ENCODE measurements at regions not wholly inside any gene's neighbourhood (a gene's known extent, or its start where the extent isn't known, plus 50 kb on each side); places are given as distances from the start of the nearest gene placed in this dataset.

- DNase-seq (ENCODE audit: low read depth): no peak
Measured at GRCh38 chr20:50388733-50389437, 121.3 kb upstream of the PTPN1 start.

GRCh38 chr20:50389438-50389807 is 120.8 kb upstream of the PTPN1 start:
- DNase-seq (ENCODE audit: low read depth): no peak

GRCh38 chr20:50389808-50390684 is 120.1 kb upstream of the PTPN1 start:
- no peak for DNase-seq (ENCODE audit: low read depth)

GRCh38 chr20:50390685-50391443 is 119.3 kb upstream of the PTPN1 start:
- no peak for DNase-seq (ENCODE audit: low read depth)

- no peak for DNase-seq (ENCODE audit: low read depth)
Measured at GRCh38 chr20:50391444-50392137, 118.6 kb upstream of the PTPN1 start.

GRCh38 chr20:50392138-50392866 is 117.9 kb upstream of the PTPN1 start:
- no peak for DNase-seq (ENCODE audit: low read depth)

GRCh38 chr20:50393242-50393641 is 116.9 kb upstream of the PTPN1 start:
- no peak for DNase-seq (ENCODE audit: low read depth)

- DNase-seq (ENCODE audit: low read depth): no peak
Measured at GRCh38 chr20:50393990-50394561, 116.1 kb upstream of the PTPN1 start.

GRCh38 chr20:50394569-50394968 is 115.6 kb upstream of the PTPN1 start:
- DNase-seq (ENCODE audit: low read depth): no peak

GRCh38 chr20:50395251-50395729 is 114.9 kb upstream of the PTPN1 start:
- DNase-seq (ENCODE audit: low read depth): no peak

GRCh38 chr20:50395914-50396488 is 114.2 kb upstream of the PTPN1 start:
- DNase-seq (ENCODE audit: low read depth): no peak

GRCh38 chr20:50396623-50397022 is 113.6 kb upstream of the PTPN1 start:
- DNase-seq (ENCODE audit: low read depth): no peak

GRCh38 chr20:50397058-50397457 is 113.1 kb upstream of the PTPN1 start:
- no peak for DNase-seq (ENCODE audit: low read depth)

- DNase-seq (ENCODE audit: low read depth): no peak
Measured at GRCh38 chr20:50398064-50398463, 112.1 kb upstream of the PTPN1 start.

GRCh38 chr20:50398471-50398820 is 111.7 kb upstream of the PTPN1 start:
- DNase-seq (ENCODE audit: low read depth): no peak

GRCh38 chr20:50398821-50399554 is 111.2 kb upstream of the PTPN1 start:
- no peak for DNase-seq (ENCODE audit: low read depth)

GRCh38 chr20:50399555-50399916 is 110.6 kb upstream of the PTPN1 start:
- no peak for DNase-seq (ENCODE audit: low read depth)

GRCh38 chr20:50399917-50400704 is 110.1 kb upstream of the PTPN1 start:
- DNase-seq (ENCODE audit: low read depth): no peak

Data from HT1080 (cell line).